Adrenal gland (tissue), 9 donors: ENCODE measurements at regions not wholly inside any gene's neighbourhood (a gene's known extent, or its start where the extent isn't known, plus 50 kb on each side); places are given as distances from the start of the nearest gene placed in this dataset.

ENCODE experiments used
- DNase-seq, 7 donors: peaks; one replicate each; pipeline ENCODE4 v3.0.0-alpha.2; 2019 to 2020
- H3K27ac ChIP-seq, 5 donors: fragments of 200-600 bp; sonication (generic) in 4 of 5; 1 replicate in 3 of 5; 2 replicates in 2 of 5; pipeline versions ENCODE4 v1.5.1 to v1.8.0; 2016 to 2020; ENCODE audit warnings: mild to moderate bottlenecking in 1 of 5
- H3K27me3 ChIP-seq: fragments of 200-600 bp; 2 replicates; pipeline ENCODE4 v1.8.0; 2021
- H3K36me3 ChIP-seq, 2 donors: fragments of 200-600 bp; replicated peaks in 1 of 2; 1 replicate in 1 of 2; 2 replicates in 1 of 2; pipeline versions ENCODE4 v1.5.1 to v1.8.0; 2018 to 2022
- H3K4me1 ChIP-seq, 2 donors: fragments of 200-600 bp; replicated peaks in 1 of 2; 1 replicate in 1 of 2; 2 replicates in 1 of 2; pipeline versions ENCODE4 v1.5.1 to v1.8.0; 2018 to 2021
- H3K4me3 ChIP-seq, 4 donors: fragments of 200-600 bp; sonication (generic) in 3 of 4; one replicate each; pipeline ENCODE4 v1.5.1; 2016 to 2018
- H3K9me3 ChIP-seq, 3 donors: fragments of 200-600 bp; sonication (generic) in 1 of 3; replicated peaks in 1 of 3; 1 replicate in 2 of 3; 2 replicates in 1 of 3; pipeline versions ENCODE4 v1.5.1 to v1.8.0; 2016 to 2021
- POLR2A ChIP-seq, 2 donors: fragments of 450-650 bp; IDR thresholded peaks; one replicate each; pipeline ENCODE4 v1.6.1; 2017; ENCODE audit warnings: antibody characterized with exemption in 2 of 2, mild to moderate bottlenecking in 2 of 2, moderate library complexity in 1 of 2
- WGBS, 4 donors: extraction: QIAGEN DNeasy Blood & Tissue Kit in 2 of 4; methylation state at CpG; one replicate each; pipeline versions ENCODE4 v1.1.5 to v1.1.7; 2013 to 2017; 5-methylcytosine and 5-hydroxymethylcytosine counted together
- intact Hi-C, 2 donors: fragments of 100-400 bp; cut with DNase I; formaldehyde crosslinking; loops; one replicate each; pipeline versions ENCODE4 v1.14.1 to v1.15.0; 2022 to 2023
- TF ChIP-seq, protein P1 (sequence below), 6 experiments: fragments of 450-650 bp in 4 of 6; fragments of 200-600 bp in 2 of 6; sonication (generic) in 1 of 6; IDR thresholded peaks; 1 replicate in 5 of 6; 2 replicates in 1 of 6; pipeline versions ENCODE4 v1.5.1 to v1.8.0; 2016 to 2021; ENCODE audit warnings: antibody characterized with exemption in 6 of 6, mild to moderate bottlenecking in 2 of 6, moderate library complexity in 1 of 6
- donor health status: healthy with polysubstance abuse.
- donor health status: Bipolar disorder and iron deficiency.
- donor health status: DM: yes; HTN: yes; CAD: no.
- donor health status: DM: no; HTN: no; CAD: no.
- donor health status: DM: no; HTN: no; CAD: no.

DNA sequence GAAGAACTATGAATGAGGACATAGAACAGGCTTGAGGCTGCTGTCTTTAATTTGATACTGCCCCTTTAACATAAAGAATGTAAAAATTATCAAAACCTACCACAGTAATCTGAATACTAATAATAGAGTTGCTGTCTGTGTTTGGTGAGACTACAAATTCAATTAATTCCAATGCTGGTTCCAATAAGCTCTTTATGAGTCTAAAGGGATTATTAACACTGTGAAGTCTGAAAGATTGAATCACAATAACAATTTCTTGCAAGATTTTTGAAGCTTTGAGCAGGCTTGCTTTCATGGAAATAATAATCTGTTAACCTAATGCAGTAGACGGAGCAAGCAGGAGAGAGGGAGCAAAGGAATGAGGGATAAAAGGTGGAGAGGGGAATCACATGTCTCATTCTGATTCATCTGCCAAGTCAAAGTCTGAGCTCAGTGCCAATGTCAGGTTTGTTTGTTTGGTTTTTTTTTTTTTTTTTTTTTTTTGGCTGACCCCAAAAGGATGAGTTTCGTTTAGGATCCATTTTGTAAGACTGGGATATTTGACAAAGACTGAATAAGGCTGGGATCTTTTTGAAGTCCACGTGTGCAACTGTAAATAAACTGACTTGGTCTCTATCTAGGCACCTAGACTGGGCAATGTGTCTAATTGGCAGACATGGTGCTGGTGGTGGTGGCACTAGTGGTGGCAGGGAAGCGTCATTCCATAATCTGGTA is 211.6 kb downstream of the RNF144B start:
- no peaks in the 10 kb centered on the region for H3K9me3 ChIP-seq
- no peak for DNase-seq
- TF ChIP-seq POLR2A (IDR thresholded peaks at IDR 0.05): no peak
- TF ChIP-seq, protein P1, sequence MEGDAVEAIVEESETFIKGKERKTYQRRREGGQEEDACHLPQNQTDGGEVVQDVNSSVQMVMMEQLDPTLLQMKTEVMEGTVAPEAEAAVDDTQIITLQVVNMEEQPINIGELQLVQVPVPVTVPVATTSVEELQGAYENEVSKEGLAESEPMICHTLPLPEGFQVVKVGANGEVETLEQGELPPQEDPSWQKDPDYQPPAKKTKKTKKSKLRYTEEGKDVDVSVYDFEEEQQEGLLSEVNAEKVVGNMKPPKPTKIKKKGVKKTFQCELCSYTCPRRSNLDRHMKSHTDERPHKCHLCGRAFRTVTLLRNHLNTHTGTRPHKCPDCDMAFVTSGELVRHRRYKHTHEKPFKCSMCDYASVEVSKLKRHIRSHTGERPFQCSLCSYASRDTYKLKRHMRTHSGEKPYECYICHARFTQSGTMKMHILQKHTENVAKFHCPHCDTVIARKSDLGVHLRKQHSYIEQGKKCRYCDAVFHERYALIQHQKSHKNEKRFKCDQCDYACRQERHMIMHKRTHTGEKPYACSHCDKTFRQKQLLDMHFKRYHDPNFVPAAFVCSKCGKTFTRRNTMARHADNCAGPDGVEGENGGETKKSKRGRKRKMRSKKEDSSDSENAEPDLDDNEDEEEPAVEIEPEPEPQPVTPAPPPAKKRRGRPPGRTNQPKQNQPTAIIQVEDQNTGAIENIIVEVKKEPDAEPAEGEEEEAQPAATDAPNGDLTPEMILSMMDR (IDR thresholded peaks at IDR 0.05): no peak
- no peak overlapping the region for H3K27ac ChIP-seq
- WGBS, 4 donors: 45 to 57% (median 53%) methylated on average over 4 of the region's 4 CpGs
- H3K27me3 ChIP-seq: no peaks in the 10 kb centered on the region
- intact Hi-C loops: loop anchor here in 1 of 2 donors (5.0 kb wide), 1 partner anchor 1459 kb away; no protein-coding TSS in a partner anchor
- H3K4me3 ChIP-seq: no peak overlapping the region
- H3K36me3 ChIP-seq: no peaks in the 10 kb centered on the region
- no peaks in the 10 kb centered on the region for H3K4me1 ChIP-seq

DNA sequence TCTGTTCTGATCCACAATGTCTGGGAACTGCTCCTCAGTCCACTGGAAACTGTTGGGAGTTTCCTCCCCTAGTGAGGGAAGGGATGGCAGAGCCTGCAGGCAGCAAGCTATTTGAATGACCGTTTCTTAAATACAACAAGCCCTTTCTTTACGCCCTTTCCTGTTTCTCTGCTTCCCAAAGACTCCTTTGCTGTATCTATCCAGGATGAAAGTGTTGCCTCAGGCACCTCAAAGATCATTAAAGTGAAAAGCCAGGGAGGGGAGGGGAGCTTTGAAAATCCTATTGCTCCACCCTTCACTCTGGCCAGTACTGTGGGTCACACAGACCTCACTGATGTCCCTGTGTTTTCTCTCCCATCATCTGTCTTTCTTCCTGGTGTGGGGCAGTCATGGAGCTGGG is 213.1 kb downstream of the RNF144B start:
- Histone ChIP-seq H3K27me3 (no peaks in the 10 kb centered on the region), H3K9me3 (no peaks in the 10 kb centered on the region), H3K27ac (no peak overlapping the region), H3K4me1 (no peaks in the 10 kb centered on the region), H3K36me3 (no peaks in the 10 kb centered on the region), H3K4me3 (no peak overlapping the region)
- TF ChIP-seq, protein P1 (IDR thresholded peaks at IDR 0.05): no peak
- TF ChIP-seq POLR2A (IDR thresholded peaks at IDR 0.05): no peak
- intact Hi-C loops: no loop called here
- DNase-seq: no peak
- WGBS, 4 donors: 37 to 58% (median 45%) methylated on average over 2 of the region's 2 CpGs

DNA sequence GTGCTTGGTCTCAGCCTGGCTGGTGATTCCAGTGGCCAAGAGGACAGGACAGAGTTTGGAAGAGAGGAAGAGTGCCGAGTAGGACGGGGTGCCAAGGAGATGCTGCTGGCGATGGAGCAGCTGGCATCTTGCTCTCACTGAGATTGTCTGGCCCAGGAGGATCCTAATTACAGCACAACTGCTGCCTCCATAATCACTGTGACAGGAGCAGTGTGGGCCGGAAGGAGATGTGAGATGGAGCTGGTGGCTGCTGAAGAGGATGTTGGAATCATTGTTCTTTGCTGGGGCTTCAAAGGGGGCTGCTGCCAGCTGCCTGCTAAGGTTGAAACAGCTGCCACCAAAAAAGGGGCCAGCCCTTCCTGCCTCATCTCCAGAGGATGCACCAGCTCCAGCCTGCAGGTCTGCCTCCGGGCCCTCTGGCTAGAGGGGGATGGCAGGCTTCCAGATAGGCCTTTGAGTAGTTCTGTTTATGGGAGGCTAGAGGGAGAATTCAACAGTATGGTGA is 214.4 kb downstream of the RNF144B start:
- no peaks in the 10 kb centered on the region for H3K27me3 ChIP-seq
- no peaks in the 10 kb centered on the region for H3K36me3 ChIP-seq
- TF ChIP-seq, protein P1 (IDR thresholded peaks at IDR 0.05): no peak
- TF ChIP-seq POLR2A (IDR thresholded peaks at IDR 0.05): no peak
- no peak overlapping the region for H3K4me3 ChIP-seq
- DNase-seq: no peak
- H3K4me1 ChIP-seq: no peaks in the 10 kb centered on the region
- WGBS, 4 donors: 60 to 84% (median 68%) methylated on average over 4 to 5 of the region's 5 CpGs
- intact Hi-C loops: no loop called here
- no peaks in the 10 kb centered on the region for H3K9me3 ChIP-seq
- H3K27ac ChIP-seq: no peak overlapping the region

DNA sequence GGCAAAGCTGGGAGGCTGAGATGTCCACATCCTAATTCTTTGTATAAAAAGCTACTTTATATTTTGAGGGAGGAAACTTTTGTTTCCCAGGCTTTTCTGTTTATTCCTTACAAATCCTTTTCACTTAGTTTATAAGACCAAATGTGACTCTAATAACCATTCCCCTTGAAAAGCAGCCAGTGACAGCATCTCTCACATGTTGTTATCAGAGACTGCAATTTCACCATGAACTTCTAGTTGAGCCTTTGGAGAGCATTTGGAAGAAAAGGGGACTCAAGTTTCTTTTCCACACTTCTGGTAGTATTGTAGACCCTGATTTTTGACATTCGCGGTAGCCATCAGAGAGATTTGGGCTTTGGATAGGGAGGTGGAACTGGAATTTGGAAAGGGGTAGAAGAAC is 215.8 kb downstream of the RNF144B start:
- WGBS, 4 donors: 86 to 99% (median 95%) methylated on average over 2 of the region's 2 CpGs
- DNase-seq: no peak
- Histone ChIP-seq H3K4me3 (no peak overlapping the region), H3K36me3 (no peaks in the 10 kb centered on the region), H3K9me3 (no peaks in the 10 kb centered on the region), H3K27me3 (no peaks in the 10 kb centered on the region), H3K4me1 (no peaks in the 10 kb centered on the region), H3K27ac (no peak overlapping the region)
- intact Hi-C loops: no loop called here
- TF ChIP-seq, protein P1 (IDR thresholded peaks at IDR 0.05): no peak
- no peak for TF ChIP-seq POLR2A (IDR thresholded peaks at IDR 0.05)
